H9 (cell line): ENCODE measurements at regions not wholly inside any gene's neighbourhood (a gene's known extent, or its start where the extent isn't known, plus 50 kb on each side); places are given as distances from the start of the nearest gene placed in this dataset.

Experiments
- DNase-seq: peaks from one replicate; pipeline ENCODE4 v3.0.0-alpha.2; 2017
- H2AFZ ChIP-seq: one replicate; pipeline ENCODE4 v1.6.1; 2013; ENCODE audit warnings: mild to moderate bottlenecking, low read length, control low read depth, moderate library complexity
- H2AK5ac ChIP-seq: 2 replicates; pipeline ENCODE4 v1.6.1; 2013; ENCODE audit warnings: low read length, control low read depth, mixed read lengths; ENCODE audit not compliant: insufficient read length
- H2BK120ac ChIP-seq: one replicate; pipeline ENCODE4 v1.6.1; 2013; ENCODE audit warnings: low read depth, mild to moderate bottlenecking, low read length, control low read depth, inconsistent platforms; ENCODE audit not compliant: poor library complexity, severe bottlenecking
- H2BK12ac ChIP-seq: 2 replicates; pipeline ENCODE4 v1.6.1; 2013; ENCODE audit warnings: low read length, control low read depth, mixed read lengths, low read depth; ENCODE audit not compliant: insufficient read length
- H2BK15ac ChIP-seq: 2 replicates; pipeline ENCODE4 v1.6.1; 2013; ENCODE audit warnings: low read depth, low read length, control low read depth
- H2BK20ac ChIP-seq: one replicate; pipeline ENCODE4 v1.6.1; 2013; ENCODE audit warnings: low read depth, mild to moderate bottlenecking, low read length, control low read depth, inconsistent platforms; ENCODE audit not compliant: poor library complexity, severe bottlenecking
- H2BK5ac ChIP-seq: 2 replicates; pipeline ENCODE4 v1.6.1; 2013; ENCODE audit warnings: low read length, control low read depth, mixed read lengths; ENCODE audit not compliant: insufficient read length
- H3K14ac ChIP-seq: 2 replicates; pipeline ENCODE4 v1.6.1; 2013; ENCODE audit warnings: low read length, control low read depth; ENCODE audit not compliant: insufficient read depth
- H3K18ac ChIP-seq: 2 replicates; pipeline ENCODE4 v1.6.1; 2013; ENCODE audit warnings: low read depth, mild to moderate bottlenecking, mixed read lengths, low read length, control low read depth; ENCODE audit not compliant: insufficient read length
- H3K23ac ChIP-seq: 2 replicates; pipeline ENCODE4 v1.6.1; 2013; ENCODE audit warnings: low read length, control low read depth, mixed read lengths, low read depth; ENCODE audit not compliant: insufficient read length
- H3K23me2 ChIP-seq: 2 replicates; pipeline ENCODE4 v1.6.1; 2013; ENCODE audit warnings: low read depth, mild to moderate bottlenecking, mixed read lengths, low read length, control low read depth; ENCODE audit not compliant: insufficient read length, poor library complexity, severe bottlenecking
- H3K27ac ChIP-seq: 2 replicates; pipeline ENCODE4 v1.5.1; 2013; ENCODE audit warnings: low read length, control low read depth, mixed read lengths, low read depth; ENCODE audit not compliant: insufficient read length
- H3K27me3 ChIP-seq: 2 replicates; pipeline ENCODE4 v1.6.1; 2013; ENCODE audit warnings: low read length, control low read depth, inconsistent platforms; ENCODE audit not compliant: insufficient read depth
- H3K4ac ChIP-seq: 2 replicates; pipeline ENCODE4 v1.6.1; 2013; ENCODE audit warnings: low read depth, mild to moderate bottlenecking, control low read depth, inconsistent platforms, low read length, moderate library complexity
- H3K4me1 ChIP-seq: 2 replicates; pipeline ENCODE4 v1.6.1; 2013; ENCODE audit warnings: low read length, control low read depth, inconsistent platforms; ENCODE audit not compliant: insufficient read depth
- H3K4me2 ChIP-seq: 2 replicates; pipeline ENCODE4 v1.6.1; 2013; ENCODE audit warnings: low read length, control low read depth, mixed read lengths; ENCODE audit not compliant: insufficient read length, insufficient read depth
- H3K56ac ChIP-seq: 2 replicates; pipeline ENCODE4 v1.6.1; 2013; ENCODE audit warnings: low read depth, mild to moderate bottlenecking, mixed read lengths, low read length, control low read depth; ENCODE audit not compliant: insufficient read length
- H3K79me1 ChIP-seq: 2 replicates; pipeline ENCODE4 v1.6.1; 2013; ENCODE audit warnings: low read depth, mild to moderate bottlenecking, moderate library complexity, low read length, control low read depth, inconsistent platforms; ENCODE audit not compliant: insufficient read depth, poor library complexity, severe bottlenecking
- H3K79me2 ChIP-seq: 2 replicates; pipeline ENCODE4 v1.6.1; 2013; ENCODE audit warnings: low read length, control low read depth, inconsistent platforms; ENCODE audit not compliant: insufficient read depth
- H3K9ac ChIP-seq: 2 replicates; pipeline ENCODE4 v1.6.1; 2013; ENCODE audit warnings: low read length, control low read depth, mixed read lengths; ENCODE audit not compliant: insufficient read length; ENCODE audit errors: extremely low read depth
- H3K9me3 ChIP-seq: one replicate; pipeline ENCODE4 v1.6.1; 2013; ENCODE audit warnings: low read depth, low read length, inconsistent platforms; ENCODE audit not compliant: control insufficient read depth
- H3T11ph ChIP-seq: one replicate; pipeline ENCODE4 v1.6.1; 2013; ENCODE audit warnings: mild to moderate bottlenecking, low read length, control low read depth, inconsistent platforms
- H4K20me1 ChIP-seq: one replicate; pipeline ENCODE4 v1.6.1; 2013; ENCODE audit not compliant: control insufficient read depth, insufficient read length, insufficient read depth
- H4K5ac ChIP-seq: 2 replicates; pipeline ENCODE4 v1.6.1; 2013; ENCODE audit warnings: low read depth, mild to moderate bottlenecking, mixed read lengths, low read length, control low read depth; ENCODE audit not compliant: insufficient read length
- H4K8ac ChIP-seq: replicated peaks from 2 replicates; pipeline ENCODE4 v1.6.1; 2013; ENCODE audit warnings: low read length, control low read depth, mixed read lengths, low read depth; ENCODE audit not compliant: insufficient read length
- H4K91ac ChIP-seq: 2 replicates; pipeline ENCODE4 v1.6.1; 2013; ENCODE audit warnings: low read depth, mild to moderate bottlenecking, moderate library complexity, mixed read lengths, low read length, control low read depth; ENCODE audit not compliant: insufficient read length
- H3K27ac Mint-ChIP-seq, 3 experiments: 2 replicates in 2 of 3; 3 replicates in 1 of 3; pipeline ENCODE4 v1.8.0; 2020 to 2021; ENCODE audit warnings: mixed read lengths in 3 of 3, mild to moderate bottlenecking in 1 of 3, moderate library complexity in 1 of 3
- H3K27me3 Mint-ChIP-seq: 2 replicates; pipeline ENCODE4 v1.8.0; 2021; ENCODE audit warnings: low read depth, mild to moderate bottlenecking, moderate library complexity, mixed read lengths
- H3K36me3 Mint-ChIP-seq, 3 experiments: 2 replicates in 2 of 3; 3 replicates in 1 of 3; pipeline ENCODE4 v1.8.0; 2020 to 2021; ENCODE audit warnings: low read depth in 3 of 3, mixed read lengths in 3 of 3; ENCODE audit not compliant: insufficient read depth in 1 of 3
- H3K4me1 Mint-ChIP-seq, 2 experiments: 2 replicates each; pipeline ENCODE4 v1.8.0; 2020; ENCODE audit warnings: mixed read lengths in 2 of 2
- H3K4me3 Mint-ChIP-seq, 2 experiments: 2 replicates in 1 of 2; 3 replicates in 1 of 2; pipeline ENCODE4 v1.8.0; 2020 to 2021; ENCODE audit warnings: mild to moderate bottlenecking in 2 of 2, mixed read lengths in 2 of 2, moderate library complexity in 1 of 2
- H3K9me3 Mint-ChIP-seq, 2 experiments: 2 replicates in 1 of 2; 3 replicates in 1 of 2; pipeline ENCODE4 v1.8.0; 2020; ENCODE audit warnings: mild to moderate bottlenecking in 2 of 2, mixed read lengths in 2 of 2, moderate library complexity in 1 of 2
- CTCF ChIP-seq: fragments of 200-600 bp; sonication (generic); conservative IDR thresholded peaks from 3 replicates; pipeline ENCODE4 v1.8.0; 2021; ENCODE audit warnings: antibody characterized with exemption, mild to moderate bottlenecking
- WGBS: extraction: QIAGEN DNeasy Blood & Tissue Kit; methylation state at CpG from one replicate; pipeline ENCODE4 v1.1.7; 2013; ENCODE audit warnings: missing lambda C conversion rate, low lambda C conversion rate, mixed read lengths; ENCODE audit not compliant: insufficient read length; ENCODE audit errors: extremely low coverage; 5-methylcytosine and 5-hydroxymethylcytosine counted together

GRCh38 chr11:109364851-109365250, 57.1 kb upstream of the C11orf87 start:
- no peak for TF ChIP-seq CTCF
- no peak overlapping the region for H2BK20ac ChIP-seq
- no peak overlapping the region for H4K8ac ChIP-seq
- H2AFZ ChIP-seq: no peak overlapping the region
- H3K27ac ChIP-seq: no peak overlapping the region
- H4K5ac ChIP-seq: no peak overlapping the region
- no peak overlapping the region for H3K14ac ChIP-seq
- H4K20me1 ChIP-seq: no peaks in the 10 kb centered on the region
- no peaks in the 10 kb centered on the region for H3K27me3 ChIP-seq
- H3K9me3 ChIP-seq: no peaks in the 10 kb centered on the region
- no peak overlapping the region for H3T11ph ChIP-seq
- H3K18ac ChIP-seq: no peak overlapping the region
- H3K36me3 Mint-ChIP-seq: no peaks in the 10 kb centered on the region; a peak in 1 of 7 replicates
- H3K79me2 ChIP-seq: no peaks in the 10 kb centered on the region
- H3K27me3 Mint-ChIP-seq: no peaks in the 10 kb centered on the region
- H3K23ac ChIP-seq: no peak overlapping the region
- peaks cover 5 to 7% of the 10 kb centered on the region in 2 experiments; a peak in 4 of 5 replicates for H3K9me3 Mint-ChIP-seq
- no peak overlapping the region for H3K4me2 ChIP-seq
- H3K4me3 Mint-ChIP-seq: no peak overlapping the region
- no peak overlapping the region for H2BK120ac ChIP-seq
- no peaks in the 10 kb centered on the region for H3K79me1 ChIP-seq
- no peak overlapping the region for H2AK5ac ChIP-seq
- H3K56ac ChIP-seq: no peak overlapping the region
- no peak overlapping the region for H4K91ac ChIP-seq
- H3K4me1 ChIP-seq: no peaks in the 10 kb centered on the region
- H2BK5ac ChIP-seq: no peak overlapping the region
- H3K9ac ChIP-seq: no peak overlapping the region
- H3K4ac ChIP-seq: no peak overlapping the region
- H3K27ac Mint-ChIP-seq: no peak overlapping the region
- WGBS: no CpG with 5 or more reads among the region's 4 CpGs
- DNase-seq: no peak
- no peaks in the 10 kb centered on the region for H3K4me1 Mint-ChIP-seq
- H2BK12ac ChIP-seq: no peak overlapping the region
- no peaks in the 10 kb centered on the region for H3K23me2 ChIP-seq
- no peak overlapping the region for H2BK15ac ChIP-seq
